SK-N-SH (cell line): ENCODE measurements at regions not wholly inside any gene's neighbourhood (a gene's known extent, or its start where the extent isn't known, plus 50 kb on each side); places are given as distances from the start of the nearest gene placed in this dataset.

ENCODE experiments used
- CTCF ChIA-PET: fragments of 300-600, 350-600 bp; formaldehyde crosslinking; extraction: SDS; loops from one replicate; lab custom pipeline; 2021; lab: Yijun Ruan, JAX
- POLR2A ChIA-PET: fragments of 350-600 bp; sonication (Branson Sonifier 250); formaldehyde crosslinking; extraction: SDS; loops from one replicate; lab custom pipeline; 2020; ENCODE audit warnings: antibody characterized with exemption, inconsistent platforms; lab: Yijun Ruan, JAX
- DNase-seq: peaks from one replicate; pipeline ENCODE4 v3.0.0; 2012
- H2AFZ ChIP-seq: fragments of 200-600 bp; sonication (generic); 2 replicates; pipeline ENCODE4 v1.8.1; 2016; ENCODE audit warnings: antibody characterized with exemption, mild to moderate bottlenecking, low read depth
- H3F3A ChIP-seq: fragments of 200-600 bp; sonication (generic); replicated peaks from 2 replicates; pipeline ENCODE3; 2016; ENCODE audit warnings: antibody characterized with exemption, mild to moderate bottlenecking; ENCODE audit not compliant: insufficient read depth
- H3K27ac ChIP-seq, 2 experiments: fragments of 200-500 bp in 1 of 2; fragments of 200-600 bp in 1 of 2; sonication (Bioruptor generic) in 1 of 2; sonication (generic), shearing (Covaris generic) in 1 of 2; 2 replicates each; pipeline versions ENCODE4 v1.5.1 to v1.6.1; 2014 to 2016; ENCODE audit warnings: low read depth in 2 of 2, inconsistent platforms in 1 of 2, low read length in 1 of 2, mild to moderate bottlenecking in 1 of 2, mixed read lengths in 1 of 2
- H3K27me3 ChIP-seq: fragments of 200-600 bp; sonication (generic), shearing (Covaris generic); 2 replicates; pipeline ENCODE4 v1.6.1; 2016; ENCODE audit warnings: mixed run types; ENCODE audit not compliant: insufficient read depth
- H3K36me3 ChIP-seq, 2 experiments: fragments of 200-500 bp in 1 of 2; fragments of 200-600 bp in 1 of 2; sonication (Bioruptor generic) in 1 of 2; sonication (generic) in 1 of 2; replicated peaks in 1 of 2; 2 replicates each; pipeline versions ENCODE3 to v1.5.1; 2014 to 2016; ENCODE audit warnings: low read length in 1 of 2, mild to moderate bottlenecking in 1 of 2; ENCODE audit not compliant: insufficient read depth in 2 of 2, control insufficient read depth in 1 of 2
- H3K4me1 ChIP-seq, 2 experiments: fragments of 200-500 bp in 1 of 2; fragments of 200-600 bp in 1 of 2; sonication (Bioruptor generic) in 1 of 2; sonication (generic), shearing (Covaris generic) in 1 of 2; 2 replicates each; pipeline versions ENCODE4 v1.5.1 to v1.6.1; 2014 to 2016; ENCODE audit warnings: low read depth in 1 of 2, low read length in 1 of 2, mixed run types in 1 of 2; ENCODE audit not compliant: insufficient read depth in 2 of 2, control insufficient read depth in 1 of 2
- H3K4me2 ChIP-seq: fragments of 200-600 bp; sonication (generic), shearing (Covaris generic); 2 replicates; pipeline ENCODE4 v1.6.1; 2017; ENCODE audit warnings: mixed run types
- H3K4me3 ChIP-seq, 2 experiments: fragments of 200-500 bp in 1 of 2; fragments of 200-600 bp in 1 of 2; sonication (Bioruptor generic) in 1 of 2; sonication (generic), shearing (Covaris generic) in 1 of 2; 2 replicates each; pipeline versions ENCODE4 v1.5.1 to v1.8.1; 2014 to 2016; ENCODE audit warnings: low read depth in 2 of 2, inconsistent platforms in 1 of 2, low read length in 1 of 2, mild to moderate bottlenecking in 1 of 2, mixed read lengths in 1 of 2, moderate library complexity in 1 of 2
- H3K79me2 ChIP-seq: fragments of 200-600 bp; sonication (generic); 2 replicates; pipeline ENCODE4 v1.8.1; 2017; ENCODE audit warnings: mild to moderate bottlenecking; ENCODE audit not compliant: insufficient read depth
- H3K9ac ChIP-seq: fragments of 200-600 bp; sonication (generic); 2 replicates; pipeline ENCODE4 v1.6.1; 2017; ENCODE audit warnings: mixed run types
- H3K9me2 ChIP-seq: fragments of 200-600 bp; sonication (generic); 2 replicates; pipeline ENCODE4 v1.6.1; 2017; ENCODE audit warnings: mixed run types
- H3K9me3 ChIP-seq: fragments of 200-600 bp; sonication (generic); 2 replicates; pipeline ENCODE4 v1.6.1; 2017; ENCODE audit warnings: mixed run types, mild to moderate bottlenecking, moderate library complexity
- H4K20me1 ChIP-seq: fragments of 200-600 bp; sonication (generic); 2 replicates; pipeline ENCODE4 v1.6.1; 2017; ENCODE audit warnings: mild to moderate bottlenecking, mixed run types; ENCODE audit not compliant: insufficient read depth
- CHD2 ChIP-seq: fragments of 150-350 bp; IDR thresholded peaks from 2 replicates; pipeline ENCODE4 v1.6.1; 2018; ENCODE audit warnings: low read length; ENCODE audit not compliant: partially characterized antibody
- ELF1 ChIP-seq: IDR thresholded peaks from 2 replicates; pipeline ENCODE4 v1.4.0; 2012
- EZH2phosphoT487 ChIP-seq: fragments of 200-600 bp; sonication (generic); IDR thresholded peaks from 2 replicates; pipeline ENCODE4 v1.6.1; 2017; ENCODE audit warnings: low read depth, mixed run types, mild to moderate bottlenecking, antibody characterized with exemption, moderate library complexity, borderline replicate concordance
- FOSL2 ChIP-seq: IDR thresholded peaks from 2 replicates; pipeline ENCODE4 v1.4.0; 2012; ENCODE audit warnings: low read depth, mild to moderate bottlenecking, moderate library complexity, borderline replicate concordance
- FOXJ3 ChIP-seq: sonication (generic); formaldehyde crosslinking; IDR thresholded peaks from 2 replicates; pipeline ENCODE4 v1.5.1; 2020; ENCODE audit warnings: mild to moderate bottlenecking, missing genetic modification reagents
- GABPA ChIP-seq: IDR thresholded peaks from 2 replicates; pipeline ENCODE4 v1.4.0; 2012; ENCODE audit warnings: low read depth, mild to moderate bottlenecking
- JUND ChIP-seq: IDR thresholded peaks from 2 replicates; pipeline ENCODE4 v1.4.0; 2012
- MEF2A ChIP-seq: IDR thresholded peaks from 2 replicates; pipeline ENCODE4 v1.4.0; 2012; ENCODE audit warnings: low read depth, borderline replicate concordance
- MXI1 ChIP-seq: IDR thresholded peaks from 2 replicates; pipeline ENCODE4 v1.6.1; 2012; ENCODE audit warnings: mild to moderate bottlenecking, low read depth, low read length, improper control_type of control experiment
- RAD21 ChIP-seq: IDR thresholded peaks from 2 replicates; pipeline ENCODE4 v1.6.1; 2012; ENCODE audit warnings: mild to moderate bottlenecking, low read length
- RCOR1 ChIP-seq: fragments of 150-350 bp; IDR thresholded peaks from 2 replicates; pipeline ENCODE4 v1.6.1; 2017; ENCODE audit warnings: antibody characterized with exemption, low read length
- RFX5 ChIP-seq: IDR thresholded peaks from 2 replicates; pipeline ENCODE4 v1.6.1; 2012; ENCODE audit warnings: mild to moderate bottlenecking, improper control_type of control experiment, low read length
- RXRA ChIP-seq: IDR thresholded peaks from 2 replicates; pipeline ENCODE4 v1.4.0; 2012; ENCODE audit warnings: low read depth, mild to moderate bottlenecking, borderline replicate concordance
- SIN3A ChIP-seq: IDR thresholded peaks from 2 replicates; pipeline ENCODE4 v1.6.1; 2012; ENCODE audit warnings: low read depth, mild to moderate bottlenecking, low read length, moderate library complexity, borderline replicate concordance
- TAF1 ChIP-seq: IDR thresholded peaks from 2 replicates; pipeline ENCODE4 v1.6.1; 2012; ENCODE audit warnings: low read depth, mild to moderate bottlenecking, low read length, moderate library complexity, borderline replicate concordance
- TCF12 ChIP-seq: IDR thresholded peaks from 2 replicates; pipeline ENCODE4 v1.4.0; 2012
- USF1 ChIP-seq: IDR thresholded peaks from 2 replicates; pipeline ENCODE4 v1.4.0; 2012; ENCODE audit warnings: low read depth, borderline replicate concordance
- YY1 ChIP-seq: IDR thresholded peaks from 2 replicates; pipeline ENCODE4 v1.4.0; 2012; ENCODE audit warnings: low read depth, mild to moderate bottlenecking
- ZBTB33 ChIP-seq: IDR thresholded peaks from 2 replicates; pipeline ENCODE4 v1.4.0; 2012; ENCODE audit warnings: low read depth, borderline replicate concordance
- TF ChIP-seq, protein P1 (sequence below): IDR thresholded peaks from 2 replicates; pipeline ENCODE4; 2012

GRCh38 chr3:124213641-124214040 lies 221.7 kb upstream of the ROPN1 start:
- Histone ChIP-seq H3K9me3 (no peaks in the 10 kb centered on the region; the same call in 1 of the 2 replicates), H3K4me1 (peaks cover 0 to 12% of the 10 kb centered on the region in 2 experiments; a peak in 2 of 4 replicates), H3F3A (no peaks in the 10 kb centered on the region), H4K20me1 (peaks cover 25% of the 10 kb centered on the region), H3K27me3 (no peaks in the 10 kb centered on the region), H3K79me2 (no peaks in the 10 kb centered on the region), H3K36me3 (no peaks in the 10 kb centered on the region), H3K9ac (no peak overlapping the region), H2AFZ (no peak overlapping the region), H3K4me2 (no peak overlapping the region), H3K9me2 (no peaks in the 10 kb centered on the region), H3K27ac (no peak overlapping the region), H3K4me3 (no peak overlapping the region)
- TF ChIP-seq YY1 (no peak), RAD21 (no peak), TCF12 (no peak), ELF1 (no peak), ZBTB33 (no peak), MXI1 (no peak), RFX5 (no peak), TAF1 (no peak), FOSL2 (no peak), RCOR1 (no peak), SIN3A (no peak), GABPA (no peak), RXRA (no peak), JUND (no peak), MEF2A (no peak), CHD2 (no peak), USF1 (no peak), EZH2phosphoT487 (no peak), FOXJ3 (no peak)
- TF ChIP-seq, protein P1, sequence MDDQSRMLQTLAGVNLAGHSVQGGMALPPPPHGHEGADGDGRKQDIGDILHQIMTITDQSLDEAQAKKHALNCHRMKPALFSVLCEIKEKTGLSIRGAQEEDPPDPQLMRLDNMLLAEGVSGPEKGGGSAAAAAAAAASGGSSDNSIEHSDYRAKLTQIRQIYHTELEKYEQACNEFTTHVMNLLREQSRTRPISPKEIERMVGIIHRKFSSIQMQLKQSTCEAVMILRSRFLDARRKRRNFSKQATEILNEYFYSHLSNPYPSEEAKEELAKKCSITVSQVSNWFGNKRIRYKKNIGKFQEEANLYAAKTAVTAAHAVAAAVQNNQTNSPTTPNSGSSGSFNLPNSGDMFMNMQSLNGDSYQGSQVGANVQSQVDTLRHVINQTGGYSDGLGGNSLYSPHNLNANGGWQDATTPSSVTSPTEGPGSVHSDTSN: no peak
- no peak for DNase-seq
- ChIA-PET CTCF (interaction anchor here (0.7 to 1.0 kb wide), 2 partner anchors 16 to 352 kb away, joined by 3 read pairs; no protein-coding TSS in a partner anchor), POLR2A (no interaction called here)
